ACC112 (cell line): ENCODE measurements at regions not wholly inside any gene's neighbourhood (a gene's known extent, or its start where the extent isn't known, plus 50 kb on each side); places are given as distances from the start of the nearest gene placed in this dataset.

Experiments used
- H2AFZ ChIP-seq: fragments of 200-600 bp; sonication (generic); one replicate; pipeline ENCODE4 v1.6.0; 2017; ENCODE audit warnings: antibody characterized with exemption, low read length; ENCODE audit not compliant: unreplicated experiment
- H3K27ac ChIP-seq: fragments of 200-600 bp; sonication (generic); 2 replicates; pipeline ENCODE4 v1.5.1; 2014; ENCODE audit warnings: low read depth, mild to moderate bottlenecking, antibody characterized with exemption, low read length, moderate library complexity
- H3K27me3 ChIP-seq: fragments of 200-600 bp; sonication (generic); 2 replicates; pipeline ENCODE4 v1.6.1; 2014; ENCODE audit warnings: mild to moderate bottlenecking, antibody characterized with exemption, low read length, moderate library complexity, mixed read lengths; ENCODE audit not compliant: insufficient read depth
- H3K36me3 ChIP-seq: fragments of 200-600 bp; sonication (generic); 2 replicates; pipeline ENCODE4 v1.6.1; 2016; ENCODE audit warnings: mild to moderate bottlenecking, antibody characterized with exemption, low read length, moderate library complexity, mixed read lengths; ENCODE audit not compliant: insufficient read depth
- H3K4me1 ChIP-seq: fragments of 200-600 bp; sonication (generic); one replicate; pipeline ENCODE4 v1.6.1; 2016; ENCODE audit warnings: low read length, mixed read lengths; ENCODE audit not compliant: insufficient read depth, unreplicated experiment, control insufficient read depth
- H3K4me3 ChIP-seq: fragments of 200-600 bp; sonication (generic); 2 replicates; pipeline ENCODE4 v1.5.1; 2014; ENCODE audit warnings: mild to moderate bottlenecking, low read depth, low read length
- H3K79me2 ChIP-seq: fragments of 200-600 bp; sonication (generic); one replicate; pipeline ENCODE4 v1.6.0; 2016; ENCODE audit warnings: low read length; ENCODE audit not compliant: control insufficient read depth, unreplicated experiment, insufficient read depth

DNA sequence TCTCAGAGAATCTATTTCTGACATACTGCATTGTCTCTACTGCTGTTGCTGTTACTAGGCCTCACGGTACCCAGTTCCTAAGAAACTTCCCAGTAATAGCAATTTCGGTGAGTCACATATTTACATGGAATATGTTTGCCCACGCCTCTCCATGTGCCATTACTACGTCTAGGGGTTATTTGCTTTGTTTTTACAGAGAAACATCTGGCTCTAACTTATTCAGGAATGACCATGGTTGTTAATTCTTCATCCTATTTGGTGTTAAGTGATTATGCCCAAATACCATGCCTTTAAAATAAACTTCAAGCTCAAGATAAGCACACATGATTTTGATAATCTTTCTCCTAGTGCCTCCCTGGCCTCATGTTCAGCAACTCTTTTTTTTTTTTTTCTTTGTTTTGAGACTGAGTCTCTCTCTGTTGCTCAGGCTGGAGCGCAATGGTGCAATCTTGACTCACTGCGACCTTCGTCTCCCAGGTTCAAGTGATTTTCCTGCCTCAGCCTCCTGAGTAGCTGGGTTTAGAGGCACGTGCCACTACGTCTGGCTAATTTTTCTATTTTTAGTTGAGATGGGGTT lies 101.0 kb upstream of the HS3ST1 start:
- H3K27me3 ChIP-seq = no peaks in the 10 kb centered on the region
- H3K36me3 ChIP-seq = no peaks in the 10 kb centered on the region
- peaks cover 5% of the 10 kb centered on the region for H3K4me1 ChIP-seq
- H2AFZ ChIP-seq = no peak overlapping the region
- no peaks in the 10 kb centered on the region for H3K79me2 ChIP-seq
- H3K27ac ChIP-seq = peak overlapping the region; percentile 66; the same call in 1 of the 2 replicates
- no peak overlapping the region for H3K4me3 ChIP-seq

DNA sequence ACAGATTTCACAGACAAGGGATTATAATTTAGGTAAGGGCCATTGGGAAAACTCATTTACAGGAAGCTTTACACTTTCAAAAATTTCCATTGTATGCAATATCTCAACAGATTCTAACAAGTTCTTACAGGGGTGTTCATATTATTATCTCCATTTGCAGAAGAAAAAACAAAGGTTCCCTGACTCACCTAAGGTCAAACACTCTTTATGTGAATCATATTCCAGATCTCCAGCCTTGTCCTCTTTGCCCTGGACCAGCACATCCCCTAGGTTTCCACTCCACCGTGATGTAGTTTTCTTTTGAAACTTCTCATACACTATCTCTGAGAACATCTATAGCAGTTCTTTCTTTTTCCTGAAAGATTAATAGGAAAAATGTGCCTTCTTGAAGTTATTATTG lies 96.4 kb upstream of the HS3ST1 start:
- Histone ChIP-seq H2AFZ (no peak overlapping the region), H3K4me3 (no peak overlapping the region), H3K4me1 (peaks cover 8% of the 10 kb centered on the region), H3K27ac (no peak overlapping the region; the same call in 1 of the 2 replicates), H3K36me3 (no peaks in the 10 kb centered on the region), H3K27me3 (no peaks in the 10 kb centered on the region), H3K79me2 (no peaks in the 10 kb centered on the region)

DNA sequence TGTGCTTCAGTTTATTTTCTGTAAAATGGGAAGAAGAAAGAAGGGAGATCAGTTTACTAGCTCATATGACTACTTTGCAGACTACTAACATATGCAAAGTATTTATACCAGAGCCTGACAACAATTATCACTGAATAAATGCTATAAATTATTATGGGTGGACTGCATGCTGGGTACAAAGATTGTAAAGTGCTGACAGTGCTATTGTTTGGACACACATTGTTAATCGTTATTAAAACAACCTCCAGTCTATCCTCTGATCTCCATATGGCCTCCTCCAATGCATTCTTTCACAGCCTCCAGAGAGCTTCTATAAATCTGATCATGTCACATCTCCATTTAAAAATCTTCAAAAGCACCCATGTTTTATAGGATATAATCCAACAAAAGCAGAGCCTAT lies 90.1 kb upstream of the HS3ST1 start:
- Histone ChIP-seq H3K36me3 (no peaks in the 10 kb centered on the region), H3K4me1 (no peaks in the 10 kb centered on the region), H3K27me3 (no peaks in the 10 kb centered on the region), H3K79me2 (no peaks in the 10 kb centered on the region), H3K4me3 (no peak overlapping the region), H3K27ac (no peak overlapping the region), H2AFZ (no peak overlapping the region)

DNA sequence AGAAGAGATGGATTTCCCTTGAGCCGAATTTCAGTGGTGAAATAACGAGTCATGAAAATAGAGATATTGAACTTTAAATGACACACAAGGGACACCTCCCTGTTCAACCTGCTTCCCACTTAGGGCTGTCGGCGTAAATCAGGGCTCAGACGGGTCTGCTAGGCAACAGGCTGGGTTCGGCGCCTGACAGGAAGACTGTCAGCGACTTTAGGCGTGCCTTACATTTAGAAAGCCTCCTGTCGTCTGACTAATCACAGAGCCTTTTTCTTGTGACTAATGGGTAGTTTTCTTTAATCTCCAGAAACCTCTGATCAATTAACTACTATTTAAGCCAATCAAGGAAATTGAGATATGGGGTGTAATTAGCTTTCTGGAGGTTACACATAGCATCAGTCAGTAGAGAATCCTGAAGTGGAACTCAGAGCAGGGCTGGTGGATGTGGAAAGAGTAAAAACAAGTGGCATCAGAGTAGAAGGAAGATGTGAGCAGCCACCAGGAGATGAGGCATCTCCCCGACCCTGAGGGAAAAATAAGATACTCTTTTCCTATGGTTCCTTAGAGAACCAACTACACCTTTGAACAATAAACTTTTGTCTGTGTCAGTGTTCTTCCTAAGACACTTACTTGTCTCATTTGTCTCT lies 86.2 kb upstream of the HS3ST1 start:
- Histone ChIP-seq H3K27ac (no peak overlapping the region), H2AFZ (no peak overlapping the region), H3K36me3 (no peaks in the 10 kb centered on the region), H3K27me3 (no peaks in the 10 kb centered on the region), H3K79me2 (no peaks in the 10 kb centered on the region), H3K4me3 (no peak overlapping the region), H3K4me1 (no peaks in the 10 kb centered on the region)

DNA sequence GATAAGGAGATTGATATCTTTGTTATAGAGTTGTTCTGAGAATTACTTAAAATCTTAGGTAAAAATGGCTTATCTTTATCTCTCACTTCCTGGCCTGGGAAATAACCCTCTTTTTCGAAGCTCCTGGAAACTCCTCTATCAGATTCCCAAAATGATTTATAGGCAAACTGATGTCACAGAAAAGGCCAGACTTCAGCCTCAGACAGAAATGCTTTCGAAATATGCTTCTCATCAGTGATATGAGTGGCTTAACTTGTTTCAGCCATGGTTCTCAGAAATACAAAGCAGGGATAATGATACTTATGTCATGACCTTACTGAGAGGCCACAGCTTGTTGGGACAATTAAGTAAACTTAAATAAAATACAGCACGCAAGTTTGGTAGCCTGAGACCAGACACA lies 85.3 kb upstream of the HS3ST1 start:
- no peak overlapping the region for H2AFZ ChIP-seq
- H3K27ac ChIP-seq = no peak overlapping the region
- H3K4me1 ChIP-seq = no peaks in the 10 kb centered on the region
- H3K4me3 ChIP-seq = no peak overlapping the region
- no peaks in the 10 kb centered on the region for H3K79me2 ChIP-seq
- no peaks in the 10 kb centered on the region for H3K27me3 ChIP-seq
- H3K36me3 ChIP-seq = no peaks in the 10 kb centered on the region

DNA sequence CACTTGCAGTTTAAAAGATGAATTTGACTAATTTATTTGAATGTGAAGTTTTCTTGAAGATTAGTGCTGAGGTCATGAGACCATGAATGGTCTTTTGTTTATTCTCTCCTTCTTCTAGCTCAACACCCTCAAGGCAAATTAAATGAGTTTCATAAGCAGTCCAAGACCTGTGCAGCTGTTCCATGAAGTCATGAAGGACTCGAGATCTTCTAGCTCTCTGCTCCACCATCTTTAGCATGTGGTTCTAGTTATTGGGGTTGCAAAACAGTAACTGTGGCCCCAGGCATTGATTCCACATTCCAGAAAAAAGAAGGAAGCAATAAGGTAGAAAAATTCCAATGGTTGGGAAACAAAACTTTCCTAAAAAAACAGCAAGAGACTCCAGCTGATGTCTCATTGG lies 84.2 kb upstream of the HS3ST1 start:
- Histone ChIP-seq H2AFZ (no peak overlapping the region), H3K27ac (no peak overlapping the region)

DNA sequence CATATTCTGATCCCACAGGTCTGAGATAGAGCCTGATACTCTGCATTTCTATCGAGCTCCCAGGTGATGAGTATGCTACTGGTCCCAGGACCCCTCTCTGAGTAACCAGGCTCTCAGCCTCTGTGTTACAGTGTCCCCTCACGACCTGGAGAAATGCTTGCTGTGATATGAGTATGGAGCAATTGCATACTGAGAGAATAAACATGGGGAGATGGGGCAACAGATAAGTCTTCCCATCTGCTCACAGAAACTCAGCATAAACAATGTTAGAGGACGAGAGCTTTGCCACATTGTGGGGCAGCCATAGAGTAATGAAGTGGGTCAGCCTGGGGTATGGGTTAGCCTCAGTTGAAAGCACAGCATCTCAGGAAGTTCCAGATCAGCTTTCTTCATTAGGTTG lies 82.6 kb upstream of the HS3ST1 start:
- H3K4me1 ChIP-seq = no peaks in the 10 kb centered on the region
- H3K79me2 ChIP-seq = no peaks in the 10 kb centered on the region
- H3K4me3 ChIP-seq = no peak overlapping the region
- no peak overlapping the region for H2AFZ ChIP-seq
- no peaks in the 10 kb centered on the region for H3K36me3 ChIP-seq
- H3K27me3 ChIP-seq = no peaks in the 10 kb centered on the region
- no peak overlapping the region for H3K27ac ChIP-seq

More for the DNA sequence above, 84.2 kb upstream of the HS3ST1 start:
- no peaks in the 10 kb centered on the region for H3K79me2 ChIP-seq
- H3K36me3 ChIP-seq = no peaks in the 10 kb centered on the region
- H3K4me3 ChIP-seq = no peak overlapping the region
- H3K4me1 ChIP-seq = no peaks in the 10 kb centered on the region
- H3K27me3 ChIP-seq = no peaks in the 10 kb centered on the region

DNA sequence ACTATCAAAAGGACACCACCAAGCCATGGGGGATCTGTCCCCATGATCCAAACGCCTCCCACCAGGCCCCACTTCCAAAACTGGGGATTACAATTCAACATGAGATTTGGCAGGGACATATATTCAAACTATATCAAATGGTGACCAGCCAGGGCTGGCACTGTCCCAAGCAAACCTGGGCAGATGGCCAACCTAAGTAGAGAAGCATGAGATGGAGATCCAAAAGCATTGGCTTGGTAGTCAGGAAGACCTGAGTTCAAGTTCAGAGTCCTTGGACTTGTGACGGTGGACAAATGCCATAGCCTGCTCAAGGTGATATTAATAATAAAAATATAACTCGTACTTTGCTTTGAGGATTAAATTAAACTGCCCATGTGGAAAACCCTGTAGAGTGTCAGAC lies 79.2 kb upstream of the HS3ST1 start:
- no peaks in the 10 kb centered on the region for H3K36me3 ChIP-seq
- H2AFZ ChIP-seq = no peak overlapping the region
- no peaks in the 10 kb centered on the region for H3K79me2 ChIP-seq
- no peaks in the 10 kb centered on the region for H3K4me1 ChIP-seq
- no peaks in the 10 kb centered on the region for H3K27me3 ChIP-seq
- no peak overlapping the region for H3K27ac ChIP-seq
- no peak overlapping the region for H3K4me3 ChIP-seq

DNA sequence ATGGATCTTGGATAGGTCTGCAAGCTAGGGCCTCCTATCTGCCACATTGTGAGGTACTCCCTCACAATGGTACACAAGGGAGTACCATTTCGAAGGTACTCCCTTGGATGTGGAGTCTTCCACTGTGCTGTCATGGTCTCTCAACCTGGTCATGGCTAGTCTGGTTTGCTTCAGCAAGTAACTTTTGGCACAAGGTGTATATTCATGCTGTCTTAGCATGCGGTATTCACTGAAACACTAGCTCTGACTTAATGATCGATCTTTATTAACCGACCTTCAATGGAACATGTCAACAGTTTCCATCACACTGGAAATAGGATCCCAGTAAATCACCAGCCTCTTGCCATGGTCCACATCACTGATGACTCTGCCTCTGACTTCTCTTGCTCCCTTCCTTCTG lies 77.5 kb upstream of the HS3ST1 start:
- Histone ChIP-seq H3K27me3 (no peaks in the 10 kb centered on the region), H3K4me3 (no peak overlapping the region), H2AFZ (no peak overlapping the region), H3K4me1 (no peaks in the 10 kb centered on the region), H3K27ac (no peak overlapping the region), H3K79me2 (no peaks in the 10 kb centered on the region), H3K36me3 (no peaks in the 10 kb centered on the region)

DNA sequence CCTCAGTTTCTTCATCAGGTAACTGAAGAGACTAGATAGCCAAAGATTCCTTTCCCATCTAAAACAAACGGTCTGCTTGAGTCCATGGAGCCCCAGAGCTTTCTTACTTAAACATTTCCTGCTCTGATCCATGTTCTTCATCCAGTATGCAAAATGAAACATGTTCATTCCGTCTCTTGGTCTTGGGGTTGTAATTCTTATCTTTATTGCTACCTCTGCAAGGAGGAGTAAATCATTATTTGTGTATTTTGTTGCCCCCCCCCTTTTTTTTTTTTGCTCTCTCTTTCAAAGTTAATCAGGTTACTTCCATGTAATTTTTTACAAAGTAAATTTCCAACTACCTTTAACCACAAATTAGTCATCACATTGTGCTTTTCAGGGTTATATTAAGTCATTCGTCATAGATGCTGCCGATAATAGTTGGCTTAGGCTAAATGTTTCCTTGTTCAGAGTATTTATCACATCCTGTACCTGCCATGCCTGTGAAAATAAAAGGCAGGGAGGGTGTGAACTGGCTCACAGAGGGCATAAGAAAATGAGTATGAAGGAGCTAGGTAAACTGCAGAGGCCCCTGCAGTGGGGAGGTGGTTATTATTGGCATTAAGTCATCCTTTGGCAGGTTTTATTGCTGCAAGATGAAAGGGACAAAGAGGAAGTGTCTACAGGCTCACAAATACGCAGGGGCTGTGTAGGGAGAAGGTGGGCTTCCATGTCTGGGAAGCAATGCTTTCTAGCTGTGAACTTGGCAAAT lies 76.7 kb upstream of the HS3ST1 start:
- Histone ChIP-seq H3K27ac (no peak overlapping the region), H3K79me2 (no peaks in the 10 kb centered on the region), H3K4me3 (no peak overlapping the region), H2AFZ (no peak overlapping the region), H3K27me3 (no peaks in the 10 kb centered on the region), H3K4me1 (no peaks in the 10 kb centered on the region), H3K36me3 (no peaks in the 10 kb centered on the region)

DNA sequence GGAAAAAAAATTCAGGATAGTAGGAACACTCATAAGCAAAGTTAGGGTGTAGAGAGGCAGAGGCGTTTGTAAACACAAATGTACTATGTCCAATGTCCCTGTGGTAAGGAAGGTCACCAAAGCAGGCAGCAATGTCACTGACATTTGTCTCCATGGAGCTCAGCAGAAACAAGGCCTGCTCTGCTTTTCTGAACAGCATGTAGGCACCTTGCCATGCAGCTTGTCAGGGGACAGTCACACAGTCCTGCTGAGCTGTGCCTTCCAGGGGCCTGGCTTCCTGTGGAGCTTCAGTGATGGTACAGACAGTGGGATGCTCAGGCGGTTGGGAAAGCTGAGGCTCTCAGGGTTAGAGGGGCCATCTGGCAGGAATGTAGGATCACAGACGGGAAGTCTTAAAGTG lies 74.5 kb upstream of the HS3ST1 start:
- H3K36me3 ChIP-seq = no peaks in the 10 kb centered on the region
- no peak overlapping the region for H3K27ac ChIP-seq
- H3K4me1 ChIP-seq = no peaks in the 10 kb centered on the region
- no peaks in the 10 kb centered on the region for H3K27me3 ChIP-seq
- no peak overlapping the region for H3K4me3 ChIP-seq
- H3K79me2 ChIP-seq = no peaks in the 10 kb centered on the region
- H2AFZ ChIP-seq = no peak overlapping the region
